ENCODE measurements at regions not wholly inside any gene's neighbourhood (a gene's known extent, or its start where the extent isn't known, plus 50 kb on each side); places are given as distances from the start of the nearest gene placed in this dataset.

DNA sequence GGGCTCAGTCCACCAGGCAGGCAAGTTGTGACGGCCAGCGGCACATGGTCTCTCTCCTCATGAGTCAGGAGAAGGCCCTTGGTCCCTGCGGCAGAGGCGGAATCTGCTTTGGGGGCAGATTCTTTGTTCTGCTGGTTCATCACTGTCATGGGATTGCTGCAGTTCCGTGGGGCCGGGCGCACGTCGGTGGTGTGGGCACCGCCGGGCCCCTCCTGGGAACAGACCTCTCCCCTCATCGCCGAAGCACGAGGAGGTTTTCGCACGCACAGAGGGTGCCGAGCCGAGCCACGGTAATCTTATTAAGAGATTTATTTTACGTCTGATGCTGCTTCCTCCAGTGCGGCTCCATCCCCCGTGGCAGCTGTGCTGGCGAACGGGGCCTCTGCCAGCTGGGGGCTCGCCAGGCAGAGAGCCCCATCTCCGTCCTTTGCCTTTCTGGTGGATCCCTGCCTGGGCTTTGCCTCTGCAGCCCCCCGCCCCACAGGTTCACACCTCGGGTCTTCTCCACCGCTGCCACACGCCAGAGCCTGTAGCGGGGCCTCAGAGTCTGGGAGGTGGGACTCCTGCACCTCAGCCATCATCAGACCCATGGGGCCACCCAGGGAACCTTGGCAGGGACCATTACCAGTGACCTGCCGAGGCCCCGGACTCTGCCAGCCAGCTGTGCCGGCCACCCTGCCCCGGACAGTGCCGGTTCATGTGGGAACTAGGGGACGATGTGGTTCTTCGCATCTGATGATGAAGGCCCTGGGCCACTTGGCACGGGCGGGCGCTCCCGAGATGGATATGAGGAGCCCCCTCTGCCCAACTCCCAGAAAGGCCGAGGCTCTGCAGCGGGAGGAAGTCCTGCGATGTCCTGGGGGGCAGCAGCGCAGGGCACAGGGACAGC, 86.7 kb upstream of the NKX1-1 start:
- no peak for DNase-seq

DNA sequence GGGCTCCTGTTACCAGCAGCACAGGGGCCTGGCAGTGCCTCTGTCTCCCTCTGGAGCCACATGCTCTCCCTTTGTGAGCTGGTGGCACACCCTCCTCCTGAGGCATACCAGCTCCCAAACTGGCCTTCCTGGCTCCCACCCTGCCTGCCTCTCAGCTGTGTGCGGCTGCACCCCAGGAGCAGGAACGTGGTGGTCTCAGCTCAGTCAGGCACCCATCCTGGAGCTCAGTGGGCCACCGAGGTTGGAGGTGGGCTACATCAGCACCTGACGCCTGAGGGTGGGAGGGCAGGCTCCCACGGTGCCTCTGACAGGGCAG, 85.9 kb upstream of the NKX1-1 start:
- DNase-seq = no peak

DNA sequence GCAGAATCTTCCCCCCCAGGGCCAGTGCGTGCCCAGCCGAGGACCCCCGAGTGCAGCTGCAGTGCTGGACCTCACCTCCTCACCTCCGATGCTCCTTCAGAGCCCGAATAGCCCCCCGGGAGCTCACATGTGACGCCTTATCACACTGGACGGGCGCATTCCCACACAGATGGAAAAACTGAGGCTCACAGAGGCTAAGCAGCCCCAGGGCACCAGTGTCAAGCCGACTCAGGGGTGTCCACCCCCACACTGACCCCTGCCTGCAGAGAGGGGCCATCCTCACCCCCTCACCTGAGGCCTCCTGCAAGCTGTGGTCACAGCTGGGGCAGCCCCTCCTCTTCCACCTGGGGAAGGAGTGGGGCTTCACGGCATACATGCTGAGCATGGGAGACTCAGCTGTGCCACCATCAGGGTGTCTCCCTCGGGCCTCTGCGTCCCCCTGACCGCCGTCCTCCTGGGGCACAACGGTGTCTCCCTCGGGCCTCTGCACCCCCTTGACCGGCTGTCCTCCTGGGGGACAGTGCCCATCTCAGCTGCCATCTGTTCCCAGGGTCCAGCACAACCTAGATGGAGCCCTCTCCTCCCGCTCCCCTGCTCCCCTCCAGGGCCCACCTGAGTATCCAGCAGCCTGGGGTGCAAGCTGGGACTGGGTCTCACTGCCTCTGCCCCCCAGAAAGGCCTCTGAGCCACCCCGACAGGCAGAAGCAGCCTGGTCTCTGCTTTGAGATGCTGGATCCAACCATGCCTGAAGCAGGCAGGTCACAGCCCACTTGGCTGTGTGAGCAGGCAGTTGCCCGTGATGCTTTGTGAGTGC, 85.3 kb upstream of the NKX1-1 start:
- no peak for DNase-seq

DNA sequence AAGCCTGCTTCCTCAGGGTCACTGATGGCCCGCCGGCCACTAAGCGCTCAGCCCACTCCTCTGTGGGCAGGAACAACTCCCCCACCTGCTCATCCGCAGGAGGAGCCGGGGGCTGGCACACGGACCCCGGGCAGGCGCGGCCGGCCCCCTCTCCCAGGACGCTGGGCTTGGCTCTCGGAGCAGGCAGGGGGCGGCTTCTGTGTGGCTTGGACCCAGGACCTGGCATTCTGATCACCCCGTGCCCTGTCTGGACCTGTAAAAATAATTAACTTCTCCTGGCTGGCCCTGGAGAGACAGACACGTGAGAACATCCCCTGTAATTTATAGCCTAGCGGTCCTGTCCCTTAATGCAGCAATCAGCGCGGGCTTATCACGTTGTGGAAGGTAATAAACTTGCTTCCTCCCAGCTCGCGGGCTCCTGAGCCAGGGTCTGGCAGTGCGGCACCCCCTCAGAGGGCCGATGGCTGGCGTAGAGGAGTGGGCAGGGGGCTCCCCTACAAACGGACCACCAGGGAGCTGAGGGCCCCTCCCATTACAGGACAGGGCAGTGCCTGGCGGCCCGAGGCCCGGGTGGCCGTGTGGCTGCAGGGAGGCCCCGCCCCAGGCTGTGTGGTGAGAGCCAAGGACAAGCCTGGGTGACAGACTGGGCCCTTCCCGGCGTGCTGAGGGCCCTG, 84.5 kb upstream of the NKX1-1 start:
- DNase-seq = no peak

DNA sequence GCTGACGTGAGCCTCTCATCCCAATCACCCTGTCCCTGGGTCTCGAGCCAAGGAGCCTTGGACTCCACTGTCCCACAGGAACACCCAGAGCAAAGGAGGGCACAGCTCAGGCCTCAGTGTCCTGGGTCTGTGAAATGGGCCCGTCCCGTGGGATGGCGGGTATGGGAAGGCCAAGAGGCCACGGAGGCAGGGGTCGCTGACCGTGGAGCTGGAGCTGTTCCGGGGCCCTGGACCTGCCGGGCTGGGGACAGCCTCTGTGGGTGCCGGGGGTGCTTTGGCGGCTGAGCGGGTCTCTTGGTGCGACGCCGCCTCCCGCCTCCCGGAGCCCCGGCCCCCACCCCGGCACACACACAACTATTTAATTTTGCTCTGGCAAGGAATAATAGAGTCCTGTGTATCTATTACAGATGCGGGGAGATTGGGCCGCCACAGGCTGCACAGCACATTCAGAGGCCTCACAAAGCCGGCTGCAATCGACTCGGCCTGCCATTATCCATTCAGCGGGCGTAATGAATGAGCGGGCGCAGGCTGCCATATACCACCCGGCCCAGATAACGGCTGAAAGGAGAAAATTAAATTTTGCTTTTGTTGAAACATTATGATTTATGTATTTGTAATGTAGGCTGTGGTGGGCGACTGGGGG, 83.9 kb upstream of the NKX1-1 start:
- no peak for DNase-seq

DNA sequence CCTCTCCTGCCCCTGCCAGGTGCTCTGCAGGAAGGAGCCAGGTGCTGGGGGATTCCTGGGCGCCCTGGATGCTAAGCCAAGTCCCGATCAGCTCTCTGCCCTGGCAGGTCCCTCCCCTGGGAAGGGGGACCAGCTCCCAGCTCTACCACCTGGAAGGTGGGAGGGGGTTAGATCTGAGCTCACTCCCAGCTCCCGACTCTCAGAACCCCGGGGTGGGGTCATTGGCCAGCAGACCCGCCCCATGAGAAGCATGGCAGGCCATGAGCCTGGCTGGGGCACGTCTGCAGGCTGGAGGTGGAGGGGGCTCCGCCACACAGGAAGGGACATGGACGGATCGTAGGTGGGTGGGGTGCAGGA, 83.4 kb upstream of the NKX1-1 start:
- DNase-seq = no peak

DNA sequence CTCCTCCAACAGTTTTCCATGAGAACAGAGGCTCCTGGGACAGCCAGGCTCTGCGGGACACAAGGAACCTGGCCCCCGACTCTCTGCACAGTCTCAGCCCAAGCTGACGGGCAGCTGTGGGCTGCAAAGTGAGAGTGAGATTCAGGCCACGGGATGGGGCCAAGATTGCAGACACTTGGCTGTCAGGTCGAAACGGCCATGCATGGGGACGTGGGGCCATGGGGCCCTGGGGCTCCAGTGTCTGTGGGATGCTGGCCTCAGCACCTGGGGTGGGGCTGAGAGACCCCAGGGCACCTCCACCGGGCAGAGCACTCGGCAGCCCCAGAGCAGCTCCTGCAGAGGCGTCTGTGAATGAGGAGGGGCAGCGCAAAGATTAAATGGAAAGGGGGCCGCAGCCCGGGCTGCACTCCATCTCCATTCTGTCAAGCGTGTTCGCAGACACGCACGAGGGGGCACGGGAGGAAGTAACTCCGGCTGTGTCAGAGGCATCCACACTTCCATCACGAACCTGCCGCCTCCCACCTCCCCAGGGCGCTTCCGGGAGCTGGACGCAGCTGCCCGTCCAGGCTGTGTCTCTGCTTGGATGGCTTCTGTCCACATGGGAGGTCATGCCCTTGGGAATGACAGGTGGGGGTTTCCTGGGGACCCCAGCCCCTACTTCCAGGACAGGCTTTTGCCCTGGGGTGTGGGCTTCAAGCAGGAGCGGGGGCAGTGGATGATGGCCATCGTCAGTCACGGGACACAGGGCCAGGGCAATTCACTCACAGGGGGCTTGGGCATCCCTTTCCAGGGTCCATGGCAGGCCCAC, 82.8 kb upstream of the NKX1-1 start:
- no peak for DNase-seq

DNA sequence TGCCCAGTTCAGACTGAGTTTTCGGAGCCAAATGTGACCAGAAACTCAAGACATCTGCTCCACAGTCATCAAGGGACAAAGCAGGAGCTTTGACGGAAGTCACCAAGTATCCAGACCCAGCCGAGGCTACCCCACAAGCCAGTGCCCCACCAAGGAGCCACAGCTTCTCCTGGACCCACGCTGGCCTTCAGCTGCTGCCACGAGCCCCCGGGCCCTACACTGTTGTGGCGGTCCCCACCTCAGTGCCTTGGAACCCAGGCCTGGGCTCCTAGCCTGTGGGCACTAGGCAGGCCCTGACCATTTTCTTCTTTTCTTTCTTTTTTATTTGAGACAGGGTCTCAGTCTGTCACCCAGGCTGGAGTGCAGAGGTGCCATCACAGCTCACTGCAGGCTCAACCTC, 82.1 kb upstream of the NKX1-1 start:
- DNase-seq = no peak

DNA sequence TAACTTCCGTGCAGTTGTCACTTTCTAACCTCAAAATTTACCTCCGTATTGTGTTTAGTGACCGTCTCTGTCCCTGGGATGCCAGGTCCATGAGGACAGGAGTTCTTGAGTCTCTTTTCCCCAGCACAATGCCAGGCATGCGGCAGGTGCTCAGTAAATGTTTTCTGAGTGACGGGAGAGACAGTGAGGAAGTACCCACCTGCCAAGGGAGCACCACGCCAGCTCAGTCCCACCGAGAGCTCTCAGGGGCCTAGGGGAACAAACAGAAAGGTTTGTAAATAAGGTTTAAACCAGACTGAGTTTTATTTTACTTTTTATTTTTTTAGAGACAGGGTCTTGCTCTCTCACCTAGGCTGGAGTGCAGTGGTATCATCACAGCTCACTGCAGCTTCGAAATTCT, 81.5 kb upstream of the NKX1-1 start:
- no peak for DNase-seq

DNA sequence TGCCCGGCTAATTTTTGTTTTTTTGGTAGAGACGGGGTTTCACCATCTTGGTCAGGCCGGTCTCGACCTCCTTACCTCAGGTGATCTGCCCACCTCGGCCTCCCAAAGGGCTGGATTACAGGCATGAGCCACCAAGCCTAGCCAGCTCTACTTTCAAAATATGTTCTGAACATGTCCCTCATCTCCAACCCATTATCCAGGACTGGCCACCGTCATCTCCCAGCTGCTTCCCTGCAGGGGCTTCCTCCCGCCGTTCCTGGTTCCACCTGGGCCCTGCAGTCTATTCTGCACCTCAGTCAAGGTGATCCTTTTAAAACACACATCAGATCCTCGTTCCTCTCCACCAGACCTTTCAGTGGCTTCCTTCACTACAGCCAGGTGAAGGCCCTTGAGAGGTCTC, 80.9 kb upstream of the NKX1-1 start:
- no peak for DNase-seq

DNA sequence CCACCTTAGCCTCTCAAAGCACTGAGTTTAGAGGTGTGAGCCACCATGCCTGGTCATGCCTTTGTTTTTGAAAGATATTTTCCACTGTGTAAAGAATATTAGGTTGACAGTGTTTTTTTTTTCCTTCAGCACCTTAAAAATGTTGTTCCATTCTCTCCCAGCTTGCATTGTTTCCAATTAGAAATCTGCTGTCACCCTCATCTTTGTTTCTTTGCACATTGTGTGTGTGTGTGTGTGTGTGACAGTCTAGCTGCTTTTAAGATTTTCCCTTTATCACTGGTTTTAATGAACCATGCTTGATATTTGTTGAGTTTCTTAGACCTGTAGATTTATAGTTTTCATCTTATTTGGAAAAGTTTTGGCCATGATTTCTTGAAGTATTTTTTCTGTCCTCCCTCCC, 79.0 kb upstream of the NKX1-1 start:
- DNase-seq = no peak

DNA sequence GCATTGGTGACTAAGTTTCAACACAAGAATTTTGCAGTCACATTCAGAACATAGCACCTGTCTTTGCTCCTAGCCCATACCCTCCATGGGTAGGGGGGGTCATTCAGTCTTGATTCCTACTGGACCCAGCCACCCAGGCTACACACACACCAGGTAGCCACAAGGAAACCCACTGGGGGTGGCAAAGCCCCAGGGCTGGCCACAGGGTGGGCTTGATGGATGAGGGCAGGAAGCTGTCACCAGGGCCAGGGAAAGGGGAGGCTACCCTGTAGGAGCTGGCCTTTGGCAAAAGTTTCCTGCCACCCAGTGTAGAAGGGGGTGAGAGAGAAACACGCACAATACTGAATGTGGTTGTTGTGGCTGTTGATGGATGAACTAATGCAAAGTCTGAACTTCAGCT, 74.5 kb upstream of the NKX1-1 start:
- DNase-seq = no peak

DNA sequence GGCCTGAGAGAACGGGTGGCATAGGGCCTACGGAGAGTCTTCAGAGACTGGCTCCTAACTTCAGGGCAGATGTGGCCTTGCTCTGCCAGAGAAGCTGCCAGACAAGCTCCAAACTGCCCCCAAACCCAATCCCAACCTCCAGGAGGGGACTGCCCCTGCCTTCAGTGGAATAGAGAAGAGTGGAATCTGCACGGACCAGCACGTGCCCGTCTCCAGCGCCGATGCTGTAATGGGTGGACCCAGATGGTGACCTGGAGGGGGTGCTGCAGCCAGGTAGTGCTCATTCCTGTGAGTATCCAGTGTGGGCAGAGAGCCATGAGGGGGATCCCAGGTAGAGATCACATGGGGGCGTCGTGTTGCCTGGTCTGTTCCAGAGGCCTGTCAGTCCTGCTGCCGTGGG, 73.2 kb upstream of the NKX1-1 start:
- DNase-seq = no peak

DNA sequence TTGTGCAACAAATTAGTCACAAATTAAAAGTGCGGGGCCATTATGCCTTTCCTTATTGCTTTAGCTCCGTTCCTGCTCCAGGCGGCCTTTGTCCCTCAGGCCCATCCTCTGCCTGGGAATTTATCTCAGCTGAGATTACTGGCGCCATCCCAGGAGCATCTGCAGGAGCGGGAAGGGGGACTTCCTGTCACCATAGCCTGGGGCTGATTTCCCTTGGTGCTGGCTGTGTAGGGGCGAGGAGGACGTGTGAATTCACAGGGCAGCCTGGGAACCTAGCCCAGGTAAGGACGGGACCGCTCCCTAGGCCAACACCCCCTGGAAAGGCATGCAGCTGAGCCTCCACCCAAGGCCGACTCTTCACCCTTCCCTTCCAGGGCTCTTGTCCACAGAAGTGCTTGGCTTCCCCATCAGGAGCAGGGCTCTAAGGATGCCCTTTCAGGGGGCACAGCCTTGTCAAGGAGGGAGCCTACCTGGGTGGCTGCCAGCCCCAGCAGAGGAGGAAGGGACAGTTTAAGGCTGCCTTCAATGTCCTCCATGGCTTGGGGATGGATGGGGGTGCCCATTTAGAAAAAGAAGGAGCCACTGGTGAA, 72.6 kb upstream of the NKX1-1 start:
- no peak for DNase-seq

DNA sequence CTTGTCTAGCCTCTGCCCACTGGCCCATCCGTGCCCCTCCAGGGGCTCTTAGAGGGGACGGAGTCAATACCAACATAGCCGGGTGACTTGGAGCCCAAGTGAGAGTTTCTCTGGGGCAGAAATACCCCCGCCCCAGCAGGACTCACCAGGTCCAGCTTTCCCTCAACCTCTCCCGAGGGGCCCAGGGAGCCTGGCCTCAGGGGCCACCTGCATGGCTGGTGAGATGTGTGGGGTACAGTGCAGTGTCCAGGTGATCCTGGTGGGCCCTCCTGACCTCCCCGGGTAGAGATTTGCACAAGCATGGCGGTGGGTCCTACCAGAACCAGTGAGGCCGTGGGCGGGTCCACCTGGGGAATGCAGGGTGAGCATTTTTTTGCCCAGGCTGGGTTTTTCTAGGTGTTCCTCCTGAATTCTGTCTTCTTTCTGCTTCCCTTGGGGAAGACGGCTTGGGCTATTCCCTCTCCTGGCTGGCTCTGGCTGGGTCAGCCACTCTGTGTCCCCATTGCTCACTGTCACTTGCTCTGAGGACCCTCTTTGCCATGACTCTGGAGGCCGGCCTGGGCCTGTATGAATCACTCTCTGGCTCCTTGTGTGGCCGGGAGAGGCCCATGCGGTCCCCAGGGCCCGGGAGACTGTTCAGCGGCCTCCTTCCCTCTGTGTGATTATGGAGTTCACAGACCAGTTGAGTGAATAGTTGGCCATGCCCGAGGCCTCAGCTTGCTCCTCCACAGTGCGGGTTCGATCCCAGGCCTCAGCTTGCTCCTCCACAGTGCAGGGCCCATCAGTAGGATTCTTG, 71.0 kb upstream of the NKX1-1 start:
- DNase-seq = no peak

DNA sequence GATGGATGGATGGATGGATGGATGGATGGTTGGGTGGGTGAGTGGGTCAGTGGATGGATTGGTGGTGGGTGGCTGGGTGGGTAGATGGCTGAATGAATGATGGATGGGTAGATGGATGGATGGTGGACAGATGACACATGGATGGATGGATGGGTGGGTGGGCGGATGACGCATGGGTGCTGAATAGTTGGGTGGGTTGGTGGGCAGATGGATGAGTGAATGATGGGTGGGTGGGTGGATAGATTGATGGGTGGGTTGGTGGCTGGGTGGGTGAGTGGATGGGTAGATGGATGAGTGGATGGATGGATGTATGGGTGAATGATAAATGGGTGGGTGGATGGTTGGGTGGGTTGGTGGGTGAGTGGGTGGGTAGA, 69.9 kb upstream of the NKX1-1 start:
- no peak for DNase-seq

DNA sequence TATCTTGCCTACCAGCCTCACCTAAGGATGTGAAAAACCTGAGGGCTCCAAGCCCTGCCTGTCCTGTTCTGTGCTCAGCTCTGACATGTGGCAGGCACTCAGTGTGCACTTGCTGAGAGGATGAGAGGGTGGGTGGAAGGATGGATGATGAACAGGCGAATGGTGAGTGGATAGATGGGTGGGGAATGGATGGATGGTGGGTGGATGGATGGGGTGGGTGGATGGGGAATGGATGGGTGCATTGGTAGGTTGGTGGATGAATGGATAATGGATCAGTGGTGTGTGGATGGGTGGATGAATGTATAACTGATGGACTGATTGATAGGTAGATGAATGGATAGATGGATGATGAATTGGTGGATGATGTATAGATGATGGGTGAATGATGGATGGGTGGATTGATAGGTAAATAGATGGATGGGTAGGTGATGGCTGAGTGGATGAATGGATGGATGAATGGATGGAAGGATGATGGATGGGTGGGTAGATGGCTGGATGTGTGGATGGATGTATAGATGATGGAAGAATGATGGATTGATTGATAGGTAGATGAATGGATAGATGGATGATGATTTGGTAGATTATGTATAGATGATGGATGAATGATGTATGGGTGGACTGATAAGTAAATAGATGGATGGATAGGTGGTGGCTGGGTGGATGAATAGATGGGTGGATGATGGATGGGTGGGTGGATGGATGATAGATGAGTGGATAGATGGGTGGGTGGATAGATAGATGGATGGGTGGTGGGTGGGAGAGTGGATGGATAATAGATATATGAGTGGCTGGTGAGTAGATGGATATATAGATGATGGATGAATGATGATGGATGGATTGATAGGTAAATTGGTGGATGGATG, 69.3 kb upstream of the NKX1-1 start:
- no peak for DNase-seq

DNA sequence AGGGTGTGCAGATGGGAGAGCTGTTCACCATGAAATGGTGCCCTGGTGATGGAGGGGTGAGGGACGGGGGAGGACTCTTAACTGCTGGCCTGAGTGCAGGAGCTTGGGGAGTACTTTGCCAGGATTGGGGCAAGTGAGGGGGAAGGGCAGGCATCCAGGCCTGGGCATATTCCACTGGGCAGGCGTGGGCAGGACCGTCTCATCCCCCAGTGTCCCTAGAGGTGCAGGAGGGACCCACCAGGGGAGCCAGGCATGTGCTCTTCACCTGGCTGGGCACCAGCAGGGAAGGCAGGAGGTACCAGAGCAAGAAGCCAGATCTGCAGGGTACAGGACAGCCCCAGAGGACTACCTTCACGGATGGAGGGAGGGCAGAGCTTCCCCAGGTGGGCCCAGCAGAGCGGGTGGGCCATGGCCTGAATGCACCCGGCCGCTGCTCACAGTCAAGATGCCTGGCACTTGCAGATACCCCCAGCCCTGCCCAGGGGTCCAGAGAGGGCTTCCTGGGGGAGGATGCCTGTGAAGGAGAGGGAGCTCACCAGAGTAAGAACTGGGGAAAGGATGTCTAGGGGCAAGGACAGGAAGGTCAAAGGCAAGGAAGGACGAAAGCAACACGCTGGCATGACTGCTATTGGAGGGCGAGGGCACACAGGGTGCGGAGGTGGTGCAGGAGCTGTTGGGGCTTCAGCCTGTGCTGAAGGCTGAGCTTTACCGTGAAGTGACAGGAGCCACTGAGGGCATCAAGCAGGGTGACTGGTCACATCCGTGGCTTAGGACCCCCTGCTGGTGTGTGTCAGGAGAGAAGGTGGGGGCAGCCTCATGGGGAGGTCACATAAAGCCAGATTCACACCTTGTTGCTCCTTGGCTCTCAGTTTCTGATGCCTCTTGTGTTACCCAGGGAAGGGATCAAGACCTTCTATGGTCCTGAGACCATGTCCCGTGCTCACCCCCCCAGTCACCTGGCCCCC, 68.2 kb upstream of the NKX1-1 start:
- DNase-seq = no peak

DNA sequence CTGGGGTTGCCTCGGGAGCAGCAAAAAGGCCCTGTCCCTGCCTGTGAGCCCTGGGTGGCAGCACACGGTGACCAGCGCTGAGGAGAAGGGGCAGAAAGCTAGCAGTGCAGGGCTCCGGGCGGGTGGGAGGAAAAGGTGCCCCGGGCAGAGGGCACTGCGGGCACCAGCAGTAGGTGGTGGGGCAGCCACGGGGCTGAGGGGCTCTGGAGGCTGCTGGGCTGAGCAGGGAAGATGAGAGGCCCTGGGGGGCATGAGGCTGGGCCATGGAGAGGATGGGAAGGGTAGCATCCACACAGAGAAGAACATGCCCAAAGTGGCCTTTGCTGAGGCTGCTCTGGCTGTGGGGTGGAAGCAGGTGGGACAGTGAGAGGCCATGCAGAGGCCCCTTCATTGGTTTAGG, 67.5 kb upstream of the NKX1-1 start:
- no peak for DNase-seq
